Erythroblast (primary cell): ENCODE measurements at regions not wholly inside any gene's neighbourhood (a gene's known extent, or its start where the extent isn't known, plus 50 kb on each side); places are given as distances from the start of the nearest gene placed in this dataset.

Experiments
- GATA1 ChIP-seq: IDR thresholded peaks from 2 replicates; pipeline ENCODE4 v1.6.1; 2011; ENCODE audit warnings: low read depth, mild to moderate bottlenecking, control low read depth, low read length, moderate library complexity
- POLR2A ChIP-seq: IDR thresholded peaks from 2 replicates; pipeline ENCODE4 v1.6.1; 2011; ENCODE audit warnings: mild to moderate bottlenecking, low read length

DNA sequence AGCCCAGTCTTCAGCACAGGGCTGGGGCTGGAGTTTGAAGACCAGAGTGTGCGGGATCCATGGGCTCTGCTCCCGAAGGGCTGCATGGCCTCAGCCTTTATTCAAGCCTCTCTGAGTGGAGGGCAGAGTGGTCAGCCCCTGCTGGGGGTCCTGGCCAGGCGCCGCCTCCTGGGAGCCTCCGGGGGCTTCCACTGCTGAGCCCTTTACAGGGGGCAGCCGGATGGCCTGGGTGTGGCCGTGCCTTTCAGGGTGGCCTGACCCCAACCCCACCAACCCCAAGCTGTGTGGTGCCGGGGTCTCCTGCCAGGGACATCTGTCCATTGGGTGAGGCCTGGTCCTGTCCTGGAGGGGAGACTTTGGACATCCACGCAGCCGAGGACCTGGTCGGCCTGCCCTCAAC, 76.0 kb upstream of the SLCO4A1 start:
- TF ChIP-seq POLR2A = no peak
- TF ChIP-seq GATA1 = no peak
